HCT116 (cell line): ENCODE measurements at regions not wholly inside any gene's neighbourhood (a gene's known extent, or its start where the extent isn't known, plus 50 kb on each side); places are given as distances from the start of the nearest gene placed in this dataset.

ENCODE experiments used
- ATAC-seq: fragments of 200-7000 bp; cut with Tn5 transposase; 2 replicates; pipeline ENCODE4 v1.9.1; 2020; ENCODE audit warnings: mild to moderate bottlenecking, moderate library complexity
- BruUV-seq: library from RNA; stranded (reverse); fragments of 400-500 nt; replicated peaks from 2 replicates; lab custom pipeline; 2021; lab: Mats Ljungman, UMichigan
- CTCF ChIA-PET: fragments of 300-600 bp; sonication (Branson Sonifier 250); formaldehyde crosslinking; loops from one replicate; lab custom pipeline; 2021; ENCODE audit warnings: antibody characterized with exemption; lab: Charles Lee
- POLR2A ChIA-PET: fragments of 300-600, 350-600 bp; sonication (Branson Sonifier 250); formaldehyde crosslinking; loops from one replicate; lab custom pipeline; 2021; ENCODE audit warnings: antibody characterized with exemption; lab: Charles Lee
- RAD21 ChIA-PET, 2 experiments: fragments of 300-600 bp; sonication (Branson Sonifier 250); formaldehyde crosslinking; loops; one replicate each; lab custom pipeline; 2023; ENCODE audit warnings: low total read pairs in 2 of 2; ENCODE audit not compliant: uncharacterized antibody in 2 of 2, unreplicated experiment in 2 of 2, low non-redundant PET in 1 of 2; lab: Charles Lee
- DNase-seq: peaks from one replicate; pipeline ENCODE4 v3.0.0-alpha.2; 2010; ENCODE audit warnings: low read depth, low spot score
- H2AFZ ChIP-seq: fragments of 200-600 bp; shearing (Covaris generic), sonication (generic); 2 replicates; pipeline ENCODE4 v1.6.1; 2017; ENCODE audit warnings: low read depth, mixed run types, mixed read lengths, antibody characterized with exemption, low read length; ENCODE audit not compliant: poor library complexity, severe bottlenecking
- H3K27ac ChIP-seq: 2 replicates; pipeline ENCODE4 v1.5.1; 2012; ENCODE audit warnings: low read depth, low read length
- H3K27me3 ChIP-seq: fragments of 200-600 bp; sonication (generic); 2 replicates; pipeline ENCODE4 v1.6.1; 2016; ENCODE audit warnings: mixed run types, low read length, mixed read lengths; ENCODE audit not compliant: insufficient read depth
- H3K36me3 ChIP-seq, 2 experiments: fragments of 200-500 bp in 1 of 2; fragments of 200-600 bp in 1 of 2; sonication (Bioruptor generic) in 1 of 2; sonication (generic) in 1 of 2; 2 replicates each; pipeline versions ENCODE4 v1.5.1 to v1.6.1; 2014 to 2016; ENCODE audit warnings: low read length in 2 of 2, inconsistent platforms in 1 of 2, mixed read lengths in 1 of 2, mixed run types in 1 of 2; ENCODE audit not compliant: insufficient read depth in 2 of 2, control insufficient read depth in 1 of 2
- H3K4me1 ChIP-seq, 2 experiments: fragments of 200-600 bp in 1 of 2; sonication (generic) in 1 of 2; 2 replicates each; pipeline versions ENCODE4 v1.5.1 to v1.6.1; 2012 to 2017; ENCODE audit warnings: low read length in 2 of 2, inconsistent platforms in 1 of 2, mild to moderate bottlenecking in 1 of 2, mixed read lengths in 1 of 2, mixed run types in 1 of 2, moderate library complexity in 1 of 2; ENCODE audit not compliant: insufficient read depth in 2 of 2, control insufficient read depth in 1 of 2
- H3K4me2 ChIP-seq: fragments of 200-600 bp; sonication (generic); 2 replicates; pipeline ENCODE4 v1.6.1; 2017; ENCODE audit warnings: mixed run types, low read length, mixed read lengths
- H3K4me3 ChIP-seq, 2 experiments: fragments of 200-600 bp in 1 of 2; sonication (generic) in 1 of 2; replicated peaks in 1 of 2; 2 replicates each; pipeline ENCODE4 v1.5.1; 2011 to 2016; ENCODE audit warnings: low read length in 2 of 2, control low read depth in 1 of 2, low read depth in 1 of 2, mild to moderate bottlenecking in 1 of 2, mixed read lengths in 1 of 2, mixed run types in 1 of 2
- H3K79me2 ChIP-seq: fragments of 200-600 bp; sonication (generic); 2 replicates; pipeline ENCODE4 v1.6.1; 2017; ENCODE audit warnings: mild to moderate bottlenecking, mixed run types, low read length, moderate library complexity, mixed read lengths; ENCODE audit not compliant: insufficient read depth
- H3K9ac ChIP-seq: fragments of 200-600 bp; sonication (generic); 2 replicates; pipeline ENCODE4 v1.6.1; 2016; ENCODE audit warnings: low read length, mixed read lengths
- H3K9me2 ChIP-seq: fragments of 200-600 bp; sonication (generic), shearing (Covaris generic); 2 replicates; pipeline ENCODE4 v1.6.1; 2017; ENCODE audit warnings: mixed run types, mild to moderate bottlenecking, moderate library complexity; ENCODE audit not compliant: insufficient read depth
- H3K9me3 ChIP-seq, 2 experiments: fragments of 200-500 bp in 1 of 2; fragments of 200-600 bp in 1 of 2; sonication (Bioruptor generic) in 1 of 2; sonication (generic) in 1 of 2; 2 replicates each; pipeline ENCODE4 v1.6.1; 2014 to 2017; ENCODE audit warnings: low read length in 2 of 2, mixed read lengths in 2 of 2, inconsistent platforms in 1 of 2, low read depth in 1 of 2, mild to moderate bottlenecking in 1 of 2, mixed run types in 1 of 2, moderate library complexity in 1 of 2; ENCODE audit not compliant: control insufficient read depth in 1 of 2, insufficient read depth in 1 of 2
- H4K20me1 ChIP-seq: fragments of 200-600 bp; sonication (generic), shearing (Covaris generic); 2 replicates; pipeline ENCODE4 v1.6.1; 2017; ENCODE audit warnings: mixed run types, mild to moderate bottlenecking, moderate library complexity; ENCODE audit not compliant: insufficient read depth
- ATF3 ChIP-seq: IDR thresholded peaks from 2 replicates; pipeline ENCODE4 v1.6.1; 2012
- CBX3 ChIP-seq: IDR thresholded peaks from 2 replicates; pipeline ENCODE4 v1.6.1; 2012; ENCODE audit warnings: low read depth
- CEBPB ChIP-seq: IDR thresholded peaks from 2 replicates; pipeline ENCODE4 v1.6.1; 2012; ENCODE audit warnings: low read depth
- CTCF ChIP-seq, 3 experiments: fragments of 200-600 bp in 1 of 3; sonication (generic) in 1 of 3; IDR thresholded peaks in 2 of 3; conservative IDR thresholded peaks in 1 of 3; 2 replicates each; pipeline ENCODE4 v1.5.1; 2012 to 2017; ENCODE audit warnings: low read depth in 2 of 3, low read length in 2 of 3, antibody characterized with exemption in 1 of 3, borderline replicate concordance in 1 of 3, control low read depth in 1 of 3, mild to moderate bottlenecking in 1 of 3, mixed read lengths in 1 of 3, mixed run types in 1 of 3, moderate library complexity in 1 of 3; ENCODE audit not compliant: insufficient read depth in 1 of 3
- ELF1 ChIP-seq: IDR thresholded peaks from 2 replicates; pipeline ENCODE4 v1.6.1; 2012; ENCODE audit warnings: low read depth, borderline replicate concordance
- JUND ChIP-seq: IDR thresholded peaks from 2 replicates; pipeline ENCODE4 v1.6.1; 2012
- POLR2A ChIP-seq: IDR thresholded peaks from 2 replicates; pipeline ENCODE4 v1.7.0; 2011; ENCODE audit warnings: borderline replicate concordance; ENCODE audit not compliant: insufficient read depth, insufficient read length; ENCODE audit errors: extremely low read depth
- POLR2AphosphoS5 ChIP-seq: IDR thresholded peaks from 2 replicates; pipeline ENCODE4 v1.6.1; 2011; ENCODE audit warnings: mild to moderate bottlenecking, low read depth, low read length, moderate library complexity
- RAD21 ChIP-seq: IDR thresholded peaks from 2 replicates; pipeline ENCODE4 v1.6.1; 2012; ENCODE audit warnings: low read depth, mild to moderate bottlenecking
- REST ChIP-seq: IDR thresholded peaks from 2 replicates; pipeline ENCODE4 v1.6.1; 2012; ENCODE audit warnings: low read depth
- SP1 ChIP-seq: IDR thresholded peaks from 2 replicates; pipeline ENCODE4 v1.6.1; 2012; ENCODE audit warnings: low read depth
- SRF ChIP-seq: IDR thresholded peaks from 2 replicates; pipeline ENCODE4 v1.6.1; 2012; ENCODE audit warnings: low read depth
- TCF7L2 ChIP-seq: IDR thresholded peaks from 2 replicates; pipeline ENCODE4 v1.7.0; 2011; ENCODE audit warnings: borderline replicate concordance, inconsistent platforms; ENCODE audit not compliant: insufficient read depth, insufficient read length; ENCODE audit errors: extremely low read depth
- YY1 ChIP-seq: IDR thresholded peaks from 2 replicates; pipeline ENCODE4 v1.6.1; 2011; ENCODE audit warnings: low read length, low read depth, moderate library complexity, mild to moderate bottlenecking; ENCODE audit not compliant: insufficient replicate concordance; ENCODE audit errors: extremely low read depth
- ZBTB33 ChIP-seq: IDR thresholded peaks from 2 replicates; pipeline ENCODE4 v1.6.1; 2011; ENCODE audit warnings: mild to moderate bottlenecking, low read length, moderate library complexity; ENCODE audit not compliant: insufficient replicate concordance; ENCODE audit errors: extremely low read depth
- ZFX ChIP-seq: fragments of 450-650 bp; IDR thresholded peaks from 2 replicates; pipeline ENCODE4 v1.6.1; 2017
- ZNF274 ChIP-seq: fragments of 200-500 bp; sonication (Bioruptor generic); IDR thresholded peaks from 2 replicates; pipeline ENCODE4 v1.6.1; 2014; ENCODE audit warnings: mild to moderate bottlenecking, low read depth, low read length, inconsistent platforms
- intact Hi-C: fragments of 100-400 bp; cut with micrococcal nuclease; formaldehyde crosslinking; loops from 2 replicates; pipeline ENCODE4 v1.10.0; 2022

GRCh38 chr2:56018267-56018666 lies 94.7 kb upstream of the EFEMP1 start:
- H3K9me2 ChIP-seq, result no peaks in the 10 kb centered on the region
- no peaks in the 10 kb centered on the region for H3K36me3 ChIP-seq
- H2AFZ ChIP-seq, result no peak overlapping the region
- ChIA-PET POLR2A (no interaction called here), CTCF (interaction anchor here (3.5 kb wide), 1 partner anchor 8 kb away, joined by 12 read pairs; no protein-coding TSS in a partner anchor), RAD21 (no interaction called here)
- H3K9ac ChIP-seq, result no peak overlapping the region
- no peak overlapping the region for H3K4me2 ChIP-seq
- no peak overlapping the region for H3K4me3 ChIP-seq
- TF ChIP-seq REST, result no peak
- TF ChIP-seq RAD21, result no peak
- TF ChIP-seq ZFX, result no peak
- TF ChIP-seq SRF, result no peak
- no peak for TF ChIP-seq ELF1
- no peak for TF ChIP-seq ZBTB33
- no peak for TF ChIP-seq TCF7L2
- TF ChIP-seq ATF3, result no peak
- no peak for TF ChIP-seq CBX3
- no peak for TF ChIP-seq CEBPB
- no peak for TF ChIP-seq YY1
- no peak for TF ChIP-seq POLR2AphosphoS5
- no peak for TF ChIP-seq CTCF (IDR thresholded peaks at IDR 0.05 in 2 of 3, conservative IDR thresholded peaks at IDR 0.05 in 1 of 3; ENCODE audit: borderline replicate concordance in 1 of 3, insufficient read depth in 1 of 3, low read depth in 2 of 3, low read length in 2 of 3)
- TF ChIP-seq ZNF274, result no peak
- TF ChIP-seq POLR2A, result no peak
- TF ChIP-seq SP1, result no peak
- no peak for TF ChIP-seq JUND
- no peaks in the 10 kb centered on the region for H3K79me2 ChIP-seq
- no peak for DNase-seq
- H3K9me3 ChIP-seq, result no peaks in the 10 kb centered on the region
- H3K27me3 ChIP-seq, result no peaks in the 10 kb centered on the region
- no peak overlapping the region for H3K27ac ChIP-seq
- BruUV-seq, result no TSS peak
- peaks cover 0 to 11% of the 10 kb centered on the region in 2 experiments; a peak in 2 of 4 replicates for H3K4me1 ChIP-seq
- intact Hi-C loops, result no loop called here
- no peak for ATAC-seq
- no peaks in the 10 kb centered on the region for H4K20me1 ChIP-seq
